ENCODE measurements at regions not wholly inside any gene's neighbourhood (a gene's known extent, or its start where the extent isn't known, plus 50 kb on each side); places are given as distances from the start of the nearest gene placed in this dataset.
"Not testable (repeated sequence)": the region's sequence is repeated elsewhere in the genome, so short reads cannot be mapped to it uniquely, and the experiment has no call there.

- no peak for DNase-seq (ENCODE audit: low read depth)
These were observed 80.0 kb downstream of the METRNL start for GRCh38 chr17:83159204-83160049.

GRCh38 chr17:83160443-83161297 is 81.3 kb downstream of the METRNL start:
- no peak for DNase-seq (ENCODE audit: low read depth)

DNA sequence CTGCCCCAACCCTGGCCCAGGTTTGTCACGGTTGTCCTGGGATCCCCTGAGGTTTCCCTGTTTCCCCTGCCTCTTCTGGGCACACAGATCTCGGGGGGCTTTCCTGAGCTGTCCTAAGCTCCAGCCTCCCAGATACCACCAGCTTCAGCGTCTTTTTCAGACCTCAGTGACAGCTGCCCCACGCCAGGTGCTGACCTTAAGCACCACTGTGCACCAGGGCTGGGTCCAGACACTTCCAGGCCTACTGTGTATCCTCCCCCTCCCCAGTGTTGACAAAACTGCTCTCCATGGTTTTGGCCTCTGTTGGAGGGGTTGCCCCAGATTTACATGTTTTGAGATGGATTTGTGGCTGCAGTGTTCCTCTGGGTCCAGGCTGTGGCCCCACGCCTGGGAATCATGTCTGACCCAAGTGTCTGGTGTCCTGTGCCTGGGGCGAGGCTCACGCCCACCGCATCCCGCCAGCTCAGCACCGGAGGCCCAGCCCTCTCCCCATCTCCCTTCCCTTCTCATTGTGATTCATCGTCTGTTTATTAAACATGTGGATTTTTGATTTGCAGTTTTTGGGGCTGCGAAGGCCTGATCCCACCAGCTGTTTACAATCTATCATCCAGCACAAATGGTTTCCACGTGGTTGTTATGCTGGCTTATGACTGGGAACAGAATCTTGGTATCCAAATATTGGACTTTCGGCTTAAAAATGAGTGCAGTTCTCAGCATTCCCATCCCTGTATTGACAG is 82.1 kb downstream of the METRNL start:
- no peak for DNase-seq (ENCODE audit: low read depth)

- DNase-seq (ENCODE audit: low read depth), result no peak
These were observed 82.8 kb downstream of the METRNL start for GRCh38 chr17:83162035-83162745.

DNA sequence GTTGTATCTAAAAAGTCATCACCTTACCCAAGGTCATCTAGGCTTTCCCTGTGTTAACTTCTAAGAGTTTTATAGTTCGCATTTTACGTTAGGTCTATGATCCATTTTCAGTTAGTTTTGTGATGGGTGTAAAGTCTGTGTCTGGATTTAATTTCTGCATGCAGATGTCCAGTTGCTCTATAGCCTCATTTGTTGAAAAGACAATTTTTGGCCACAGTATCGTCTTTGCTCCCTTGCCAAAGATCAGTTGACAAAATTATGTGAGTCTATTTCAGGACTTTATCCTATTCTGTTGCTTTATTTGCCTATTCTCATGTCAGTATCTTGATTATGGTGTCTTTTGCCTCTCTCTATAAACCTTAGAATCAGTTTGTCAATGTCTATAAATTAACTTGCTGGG is 85.1 kb downstream of the METRNL start:
- no peak for DNase-seq (ENCODE audit: low read depth)

DNA sequence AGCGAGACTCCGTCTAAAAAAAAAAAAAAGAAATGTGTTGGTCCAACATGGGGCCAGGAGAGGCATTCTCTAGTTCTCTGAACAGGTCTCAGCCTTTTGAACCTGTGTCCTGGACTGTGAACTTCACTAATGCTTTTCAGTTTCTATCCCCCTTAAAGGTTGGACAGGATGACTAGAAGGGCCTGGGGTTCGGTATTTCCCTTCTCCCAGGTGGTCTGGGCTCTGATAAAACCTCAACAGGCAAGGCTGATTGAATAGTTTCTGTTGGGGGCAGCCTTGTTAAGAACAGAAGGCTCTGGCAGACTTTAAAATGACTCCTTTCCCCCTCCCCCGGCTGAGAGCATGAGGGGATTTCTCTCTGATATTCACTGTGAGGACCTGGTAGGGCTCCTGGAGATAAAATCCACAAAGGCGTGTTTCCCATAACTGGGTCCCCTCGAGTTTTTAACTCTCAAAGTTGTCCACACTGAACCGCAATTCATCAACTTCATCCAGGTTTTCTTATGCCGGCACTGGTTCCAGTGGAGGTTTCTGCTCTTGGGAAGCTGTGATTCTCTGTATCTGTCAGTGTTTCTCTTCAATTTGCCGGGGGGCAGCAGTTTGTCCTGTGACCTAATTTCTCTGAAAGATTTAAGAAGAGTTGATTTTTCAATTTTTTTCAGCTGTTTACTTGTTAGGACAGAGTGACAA is 91.3 kb downstream of the METRNL start:
- DNase-seq (ENCODE audit: low read depth), result no peak

GRCh38 chr17:83171661-83172060 is 92.3 kb downstream of the METRNL start:
- DNase-seq (ENCODE audit: low read depth), result no peak

GRCh38 chr17:83172099-83172498 is 92.7 kb downstream of the METRNL start:
- DNase-seq (ENCODE audit: low read depth), result not testable (repeated sequence)

DNA sequence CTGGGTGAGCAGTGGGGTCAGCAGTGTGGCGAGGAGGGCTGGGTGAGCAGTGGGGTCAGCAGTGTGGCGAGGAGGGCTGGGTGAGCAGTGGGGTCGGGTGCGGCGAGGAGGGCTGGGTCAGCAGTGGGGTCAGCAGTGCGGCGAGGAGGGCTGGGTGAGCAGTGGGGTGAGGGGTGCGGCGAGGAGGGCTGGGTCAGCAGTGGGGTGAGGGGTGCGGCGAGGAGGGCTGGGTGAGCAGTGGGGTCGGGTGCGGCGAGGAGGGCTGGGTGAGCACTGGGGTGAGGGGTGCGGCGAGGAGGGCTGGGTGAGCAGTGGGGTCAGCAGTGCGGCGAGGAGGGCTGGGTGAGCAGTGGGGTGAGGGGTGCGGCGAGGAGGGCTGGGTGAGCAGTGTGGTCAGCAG is 93.2 kb downstream of the METRNL start:
- DNase-seq (ENCODE audit: low read depth), result not testable (repeated sequence)

GRCh38 chr17:83173180-83173913 is 93.9 kb downstream of the METRNL start:
- DNase-seq (ENCODE audit: low read depth), result not testable (repeated sequence)

DNA sequence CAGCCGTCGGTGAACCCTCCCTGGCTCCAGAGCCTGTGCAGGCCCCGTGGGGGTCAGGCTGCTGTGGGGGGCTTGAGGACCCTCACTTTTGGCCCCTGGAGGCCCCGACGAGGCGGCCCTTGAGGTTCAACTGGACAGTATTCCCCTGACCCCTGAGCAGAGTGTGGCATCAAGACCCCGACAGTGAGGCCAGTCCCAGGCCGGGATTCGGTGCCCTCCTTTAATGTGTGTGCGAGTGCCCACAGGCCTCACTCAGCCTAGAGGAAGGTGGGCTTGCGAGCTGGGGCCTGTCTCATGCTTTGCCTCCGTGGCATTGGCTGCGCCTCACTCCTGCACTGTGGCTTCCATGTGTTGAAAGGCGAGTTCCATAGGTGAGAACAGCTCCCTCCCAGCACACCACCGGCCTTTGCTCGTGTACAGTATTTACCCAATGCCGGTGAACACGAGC is 94.5 kb downstream of the METRNL start:
- no peak for DNase-seq (ENCODE audit: low read depth)

GRCh38 chr17:83174362-83175118 is 95.1 kb downstream of the METRNL start:
- DNase-seq (ENCODE audit: low read depth), result no peak

DNA sequence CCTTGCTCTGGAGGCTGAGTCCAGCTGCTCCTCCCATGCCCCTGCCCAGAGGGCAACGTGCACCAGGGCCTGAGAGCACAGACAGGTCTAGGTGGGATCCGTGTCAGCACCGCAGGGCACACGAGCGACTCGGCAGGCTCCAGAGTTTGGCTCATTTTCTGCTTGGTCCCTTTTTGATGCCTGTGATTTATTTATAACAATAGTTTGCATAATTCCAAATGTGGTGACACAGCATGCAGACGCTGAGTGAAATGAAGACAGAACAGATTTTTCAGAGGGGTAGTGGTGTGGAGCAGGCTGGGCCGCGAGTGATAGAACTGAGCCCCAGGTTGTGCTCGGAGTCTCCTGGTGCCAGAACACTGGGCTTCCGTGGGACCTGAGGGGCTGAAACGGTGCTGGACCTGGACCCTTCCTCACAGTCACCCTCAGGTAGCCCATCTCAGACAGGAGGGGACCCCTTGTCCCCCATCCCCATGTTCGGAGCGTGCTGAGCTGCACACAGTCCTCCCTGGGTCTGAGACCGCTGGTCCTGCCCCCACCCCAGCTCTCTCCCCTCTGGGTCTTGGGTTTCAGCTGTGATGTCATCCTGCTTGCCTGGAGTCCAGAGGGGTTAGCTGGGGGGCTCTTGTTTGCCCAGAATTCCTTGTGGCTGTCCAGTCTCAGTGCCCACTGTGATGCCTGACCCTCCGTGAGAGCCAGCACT is 95.9 kb downstream of the METRNL start:
- DNase-seq (ENCODE audit: low read depth), result no peak

DNA sequence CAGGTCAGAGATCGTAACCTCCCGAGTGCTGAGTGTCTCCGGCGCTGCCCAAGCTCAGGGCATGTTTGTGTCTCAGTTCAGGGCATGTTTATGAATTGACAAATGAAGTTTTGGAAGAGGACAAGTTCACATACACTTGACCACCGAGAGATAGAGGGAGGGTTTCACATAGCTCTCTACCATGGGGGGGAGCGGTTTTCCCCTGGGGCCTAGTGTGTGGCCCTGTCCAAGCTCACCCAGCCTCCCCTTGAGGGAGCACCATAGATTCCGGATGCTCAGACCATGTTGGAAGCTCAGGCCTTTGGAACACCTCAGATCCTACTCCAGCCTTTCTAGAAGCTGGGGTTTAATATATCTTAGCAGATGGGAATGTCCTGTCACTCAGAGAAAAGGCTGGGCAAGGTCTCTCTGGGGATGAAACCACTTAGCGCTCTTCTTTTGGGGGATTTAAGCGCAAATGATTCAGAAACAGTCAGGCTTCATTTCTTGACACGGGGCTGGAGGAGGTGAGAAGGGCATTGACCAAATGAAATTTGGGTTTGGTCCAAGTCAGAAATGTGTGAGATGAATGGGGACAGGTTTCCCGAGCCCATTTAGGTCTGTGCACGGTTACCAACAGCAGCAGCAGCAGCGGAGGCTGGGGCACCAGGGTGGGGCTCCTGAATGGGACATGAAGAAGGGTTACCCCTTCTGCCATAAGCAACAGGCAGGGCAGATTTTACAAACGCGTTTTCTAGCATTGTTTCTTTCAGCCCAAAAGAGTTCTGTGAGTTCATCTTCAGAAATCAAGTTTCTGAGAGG is 96.6 kb downstream of the METRNL start:
- no peak for DNase-seq (ENCODE audit: low read depth)

DNA sequence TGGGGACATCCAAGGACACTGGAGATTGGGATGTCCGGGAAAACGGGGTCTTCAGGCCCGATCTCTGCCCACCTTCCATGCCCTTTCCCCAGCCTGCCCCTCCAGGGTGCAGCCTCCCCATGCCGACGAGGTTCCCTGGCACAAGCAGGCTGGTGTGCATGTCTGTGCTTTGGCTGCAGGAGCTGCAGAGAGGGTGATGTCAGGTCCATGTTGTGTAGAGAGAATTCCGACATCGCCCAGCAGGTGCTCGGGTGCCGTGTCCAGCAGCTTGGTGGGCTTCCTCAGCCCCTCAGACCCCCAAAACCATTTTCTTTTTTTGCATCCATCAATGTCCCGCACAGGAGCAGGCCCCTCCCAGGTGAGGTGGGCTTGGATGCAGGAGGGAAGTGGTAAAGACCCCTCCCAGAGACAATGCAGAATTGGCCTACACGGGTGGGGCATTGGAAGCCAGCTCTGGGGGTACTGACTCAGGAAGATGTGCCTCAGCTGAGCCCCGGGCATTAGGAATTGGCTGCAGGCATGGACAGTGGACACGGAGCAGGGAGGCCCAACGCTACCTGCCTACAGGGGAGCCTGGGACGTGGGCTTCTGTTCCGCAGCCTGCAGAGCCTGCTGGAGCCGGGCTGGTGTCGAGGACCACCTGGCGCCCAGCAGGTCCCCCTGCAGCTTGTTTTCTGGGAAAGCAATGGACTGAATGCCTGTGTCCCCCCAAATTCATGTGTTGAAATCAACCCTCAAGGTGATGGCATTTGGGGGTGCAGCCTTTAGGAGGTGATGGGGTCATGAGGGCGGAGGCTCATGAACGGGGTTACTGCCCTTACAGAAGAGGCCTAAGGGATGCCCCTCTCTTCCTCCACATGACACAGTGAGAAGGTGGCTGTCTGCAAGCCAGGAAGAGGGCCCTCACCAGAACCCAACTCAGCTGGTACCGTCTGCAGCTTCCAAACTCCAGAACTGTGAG is 97.5 kb downstream of the METRNL start:
- no peak for DNase-seq (ENCODE audit: low read depth)

DNA sequence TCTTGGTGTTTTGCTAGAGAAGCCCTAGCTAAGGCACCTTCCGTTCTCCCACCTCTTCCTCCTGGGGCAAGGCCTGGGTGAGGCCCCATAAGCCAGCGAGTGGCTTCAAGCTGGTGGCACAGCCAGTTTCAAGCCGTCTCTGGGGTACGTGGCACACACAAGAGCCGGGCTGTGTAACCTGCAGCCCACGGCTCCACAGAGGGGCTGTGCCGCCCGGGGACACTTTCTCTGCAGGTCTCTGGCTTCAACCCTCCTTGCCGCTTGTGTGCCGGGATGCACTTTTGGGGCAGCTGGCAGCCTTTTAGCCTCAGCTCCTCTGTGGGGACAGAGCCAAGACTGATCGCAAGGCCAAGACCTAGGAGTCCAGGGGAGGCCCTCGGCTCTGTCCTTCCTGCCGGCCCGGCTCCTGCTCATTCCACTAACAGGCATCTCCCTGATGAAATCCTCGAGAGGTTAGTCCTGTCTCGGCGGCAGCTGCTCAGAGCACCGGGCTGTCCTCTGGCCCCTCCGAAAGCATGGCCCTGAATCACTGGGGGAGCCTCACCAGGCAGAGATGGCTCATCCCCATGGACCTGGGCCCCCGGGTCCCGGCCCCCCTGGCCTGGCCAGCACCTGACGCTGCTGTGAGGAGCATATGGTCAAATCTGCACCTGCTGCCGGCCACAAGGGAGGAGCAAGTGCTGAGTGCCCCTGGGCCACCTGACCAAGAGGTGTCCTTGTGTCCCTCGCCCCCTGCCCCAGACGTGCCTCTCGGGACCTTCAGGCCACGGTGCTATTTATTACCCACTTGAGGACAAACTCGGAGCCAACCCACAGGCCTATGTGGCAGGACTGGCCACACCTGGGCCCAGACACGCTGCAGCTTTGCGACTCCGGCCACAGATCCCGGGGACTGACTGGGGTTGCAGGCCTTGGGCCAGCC is 98.5 kb downstream of the METRNL start:
- DNase-seq (ENCODE audit: low read depth), result no peak

Data from renal cortical epithelial cell (primary cell).